ENCODE measurements at regions not wholly inside any gene's neighbourhood (a gene's known extent, or its start where the extent isn't known, plus 50 kb on each side); places are given as distances from the start of the nearest gene placed in this dataset.
"Not testable (repeated sequence)": the region's sequence is repeated elsewhere in the genome, so short reads cannot be mapped to it uniquely, and the experiment has no call there.

- DNase-seq = no peak
- H3K4me3 ChIP-seq = no peak overlapping the region
- no peak for TF ChIP-seq CTCF (IDR thresholded peaks at IDR 0.05)
- no peak overlapping the region for H3K9ac ChIP-seq (ENCODE audit: low read depth in 2 of 2, low read length in 2 of 2)
- no peak overlapping the region for H3K27ac ChIP-seq
- H3K27me3 ChIP-seq = no peaks in the 10 kb centered on the region
- intact Hi-C loops (cut with DNase I) = no loop called here
- H3K36me3 ChIP-seq = no peaks in the 10 kb centered on the region
- no peaks in the 10 kb centered on the region for H3K9me3 ChIP-seq
- H3K4me1 ChIP-seq = no peaks in the 10 kb centered on the region
Measured at GRCh38 chr4:147151763-147152162, 206.1 kb upstream of the TTC29 start.

GRCh38 chr4:147157860-147158701, 212.4 kb upstream of the TTC29 start:
- Histone ChIP-seq H3K4me1 (no peaks in the 10 kb centered on the region), H3K27ac (no peak overlapping the region), H3K4me3 (peak overlapping the region; percentile 32), H3K36me3 (no peaks in the 10 kb centered on the region), H3K27me3 (no peaks in the 10 kb centered on the region), H3K9me3 (no peaks in the 10 kb centered on the region), H3K9ac (ENCODE audit: low read depth in 2 of 2, low read length in 2 of 2) (no peak overlapping the region)
- intact Hi-C loops (cut with DNase I) = no loop called here
- no peak for TF ChIP-seq CTCF (IDR thresholded peaks at IDR 0.05)
- DNase-seq = no peak

- peak; percentile 74 for TF ChIP-seq CTCF (IDR thresholded peaks at IDR 0.05)
- Histone ChIP-seq H3K27ac (no peak overlapping the region), H3K36me3 (no peaks in the 10 kb centered on the region), H3K27me3 (no peaks in the 10 kb centered on the region), H3K9ac (ENCODE audit: low read depth in 2 of 2, low read length in 2 of 2) (no peak overlapping the region), H3K4me3 (no peak overlapping the region), H3K4me1 (no peaks in the 10 kb centered on the region), H3K9me3 (no peaks in the 10 kb centered on the region)
- peak; percentile 22 for DNase-seq
- intact Hi-C loops (cut with DNase I) = loop anchor here (5.0 to 10.0 kb wide), 3 partner anchors 214 to 431 kb away; no protein-coding TSS in a partner anchor
Measured at GRCh38 chr4:147160908-147161513, 215.3 kb upstream of the TTC29 start.

GRCh38 chr4:147163311-147163710, 217.6 kb upstream of the TTC29 start:
- no peak for TF ChIP-seq CTCF (IDR thresholded peaks at IDR 0.05)
- H3K9me3 ChIP-seq = no peaks in the 10 kb centered on the region
- DNase-seq = no peak
- intact Hi-C loops (cut with DNase I) = loop anchor here (5.0 to 10.0 kb wide), 3 partner anchors 211 to 429 kb away; no protein-coding TSS in a partner anchor
- no peak overlapping the region for H3K4me3 ChIP-seq
- H3K27ac ChIP-seq = no peak overlapping the region
- H3K9ac ChIP-seq (ENCODE audit: low read depth in 2 of 2, low read length in 2 of 2) = no peak overlapping the region
- H3K36me3 ChIP-seq = no peaks in the 10 kb centered on the region
- H3K27me3 ChIP-seq = no peaks in the 10 kb centered on the region
- H3K4me1 ChIP-seq = no peaks in the 10 kb centered on the region

GRCh38 chr4:147168200-147168599, 222.5 kb upstream of the TTC29 start:
- H3K27me3 ChIP-seq; DNase-seq; H3K9ac ChIP-seq (ENCODE audit: low read depth in 2 of 2, low read length in 2 of 2); H3K4me3 ChIP-seq; H3K9me3 ChIP-seq; H3K36me3 ChIP-seq; H3K27ac ChIP-seq; H3K4me1 ChIP-seq: not testable (repeated sequence)
- intact Hi-C loops (cut with DNase I) = loop anchor here (10.0 kb wide), 2 partner anchors 207 to 347 kb away; no protein-coding TSS in a partner anchor

- H3K27me3 ChIP-seq = no peaks in the 10 kb centered on the region
- H3K27ac ChIP-seq = no peak overlapping the region
- H3K36me3 ChIP-seq = no peaks in the 10 kb centered on the region
- DNase-seq = no peak
- H3K4me3 ChIP-seq = no peak overlapping the region
- TF ChIP-seq CTCF (IDR thresholded peaks at IDR 0.05) = no peak
- intact Hi-C loops (cut with DNase I) = no loop called here
- no peaks in the 10 kb centered on the region for H3K9me3 ChIP-seq
- H3K9ac ChIP-seq (ENCODE audit: low read depth in 2 of 2, low read length in 2 of 2) = no peak overlapping the region
- no peaks in the 10 kb centered on the region for H3K4me1 ChIP-seq
Measured at GRCh38 chr4:147173322-147173721, 227.7 kb upstream of the TTC29 start.

Data from colonic mucosa (tissue), 4 donors.